Endothelial cell of umbilical vein (primary cell): ENCODE measurements at regions not wholly inside any gene's neighbourhood (a gene's known extent, or its start where the extent isn't known, plus 50 kb on each side); places are given as distances from the start of the nearest gene placed in this dataset.

ENCODE experiments used
- BruUV-seq: library from RNA; stranded (reverse); fragments of 400-500 nt; replicated peaks from 2 replicates; lab custom pipeline; 2021; lab: Mats Ljungman, UMichigan
- CTCF ChIA-PET: fragments of 300-600, 350-600 bp; sonication (Branson Sonifier 250); formaldehyde crosslinking; loops from one replicate; lab custom pipeline; 2021; ENCODE audit warnings: antibody characterized with exemption, inconsistent platforms; lab: Charles Lee
- POLR2A ChIA-PET: fragments of 300-600, 350-600 bp; sonication (Branson Sonifier 250); formaldehyde crosslinking; loops from one replicate; lab custom pipeline; 2021; ENCODE audit warnings: antibody characterized with exemption, inconsistent platforms; lab: Charles Lee
- DNase-seq: peaks from one replicate; pipeline ENCODE4 v3.0.0-alpha.2; 2011; ENCODE audit warnings: low read depth, low spot score
- FAIRE-seq: peaks from 2 replicates; lab custom pipeline; 2011; peaks lifted over from hg19 to GRCh38; lab: Jason Lieb, UNC
- H2AFZ ChIP-seq: 2 replicates; pipeline ENCODE4 v1.6.0; 2012; ENCODE audit warnings: low read depth, low read length, control low read depth, inconsistent platforms
- H3K27ac ChIP-seq: 2 replicates; pipeline ENCODE4 v1.5.1; 2011; ENCODE audit warnings: low read depth, mild to moderate bottlenecking, control low read depth, low read length, moderate library complexity; ENCODE audit not compliant: insufficient read depth
- H3K27me3 ChIP-seq, 2 experiments: 2 replicates each; pipeline versions ENCODE4 v1.6.0 to v1.6.1; 2011; ENCODE audit warnings: low read length in 2 of 2, mixed read lengths in 1 of 2; ENCODE audit not compliant: control insufficient read depth in 2 of 2, insufficient read depth in 2 of 2
- H3K36me3 ChIP-seq, 2 experiments: 2 replicates in 1 of 2; 3 replicates in 1 of 2; pipeline ENCODE4 v1.5.1; 2011; ENCODE audit warnings: low read length in 2 of 2, mild to moderate bottlenecking in 1 of 2, moderate library complexity in 1 of 2; ENCODE audit not compliant: control insufficient read depth in 2 of 2, insufficient read depth in 2 of 2; ENCODE audit errors: extremely low read depth in 1 of 2
- H3K4me1 ChIP-seq: 3 replicates; pipeline ENCODE4 v1.5.1; 2011; ENCODE audit warnings: mild to moderate bottlenecking, low read length; ENCODE audit not compliant: control insufficient read depth, insufficient read depth; ENCODE audit errors: extremely low read depth
- H3K4me2 ChIP-seq: 2 replicates; pipeline ENCODE4 v1.6.1; 2011; ENCODE audit warnings: low read length, control low read depth, mixed read lengths; ENCODE audit not compliant: insufficient read depth
- H3K4me3 ChIP-seq, 3 experiments: fragments of 200-600 bp in 1 of 3; sonication (generic), shearing (Covaris generic) in 1 of 3; replicated peaks in 1 of 3; 2 replicates each; pipeline ENCODE4 v1.5.1; 2011 to 2016; ENCODE audit warnings: control low read depth in 3 of 3, low read length in 3 of 3, mild to moderate bottlenecking in 2 of 3, inconsistent platforms in 1 of 3, low read depth in 1 of 3, moderate library complexity in 1 of 3; ENCODE audit not compliant: insufficient read depth in 1 of 3
- H3K79me2 ChIP-seq: 2 replicates; pipeline ENCODE4 v1.6.0; 2012; ENCODE audit warnings: low read length, inconsistent platforms; ENCODE audit not compliant: control insufficient read depth, insufficient read depth
- H3K9ac ChIP-seq: replicated peaks from 2 replicates; pipeline ENCODE3; 2011; ENCODE audit warnings: low read length, control low read depth; ENCODE audit not compliant: insufficient read depth; ENCODE audit errors: extremely low read depth
- H3K9me1 ChIP-seq: replicated peaks from 3 replicates; pipeline ENCODE4 v1.6.0; 2011; ENCODE audit warnings: mild to moderate bottlenecking, low read length; ENCODE audit not compliant: control insufficient read depth, insufficient read depth; ENCODE audit errors: extremely low read depth
- H3K9me3 ChIP-seq: replicated peaks from 2 replicates; pipeline ENCODE4 v1.5.1; 2012; ENCODE audit warnings: low read length, inconsistent platforms; ENCODE audit not compliant: control insufficient read depth, insufficient read depth
- H4K20me1 ChIP-seq: replicated peaks from 2 replicates; pipeline ENCODE3; 2011; ENCODE audit warnings: mild to moderate bottlenecking, low read length; ENCODE audit not compliant: control insufficient read depth, insufficient read depth; ENCODE audit errors: extremely low read depth
- EZH2 ChIP-seq: IDR thresholded peaks from 2 replicates; pipeline ENCODE4 v1.6.1; 2012; ENCODE audit warnings: borderline replicate concordance, low read depth, mild to moderate bottlenecking, moderate library complexity, low read length, inconsistent platforms; ENCODE audit not compliant: severe bottlenecking
- GATA2 ChIP-seq: IDR thresholded peaks from 2 replicates; pipeline ENCODE4 v1.7.0; 2011; ENCODE audit warnings: low read depth, mild to moderate bottlenecking, moderate library complexity, mixed read lengths, low read length; ENCODE audit not compliant: insufficient read length, insufficient read depth
- JUN ChIP-seq: IDR thresholded peaks from 2 replicates; pipeline ENCODE4 v1.6.1; 2011; ENCODE audit warnings: borderline replicate concordance, low read depth; ENCODE audit not compliant: insufficient read length, insufficient read depth
- MYC ChIP-seq: IDR thresholded peaks from one replicate; pipeline ENCODE4 v1.6.1; 2011; ENCODE audit warnings: mild to moderate bottlenecking, low read depth, low read length
- POLR2A ChIP-seq: IDR thresholded peaks from 2 replicates; pipeline ENCODE4 v1.6.1; 2012; ENCODE audit warnings: low read depth, mild to moderate bottlenecking, control low read depth, low read length
- POLR2AphosphoS5 ChIP-seq: IDR thresholded peaks from 2 replicates; pipeline ENCODE4 v1.6.1; 2012; ENCODE audit warnings: low read depth, mild to moderate bottlenecking, control low read depth, low read length, moderate library complexity; ENCODE audit not compliant: insufficient read depth
- dilution Hi-C: fragments of 300-500 bp; cut with MboI; formaldehyde crosslinking; loops from one replicate; pipeline ENCODE4 v1.15.0; 2019; ENCODE audit warnings: low sequenced_read_pairs; ENCODE audit not compliant: extremely low pct_ligation_motif_present
- intact Hi-C: fragments of 100-400 bp; cut with micrococcal nuclease; formaldehyde crosslinking; loops from one replicate; pipeline ENCODE4 v1.10.0; 2022
- TF ChIP-seq, protein P1 (sequence below): IDR thresholded peaks from 2 replicates; pipeline ENCODE4 v1.6.1; 2011; ENCODE audit not compliant: insufficient read depth, insufficient read length
- TF ChIP-seq, protein P2 (sequence below), 2 donors: IDR thresholded peaks; 1 replicate in 1 of 2; 2 replicates in 1 of 2; pipeline ENCODE4 v1.5.1; 2011; ENCODE audit warnings: low read length in 2 of 2, mild to moderate bottlenecking in 2 of 2, moderate library complexity in 2 of 2, control low read depth in 1 of 2, inconsistent platforms in 1 of 2, low read depth in 1 of 2; ENCODE audit not compliant: insufficient read depth in 1 of 2; ENCODE audit errors: extremely low read depth in 1 of 2

DNA sequence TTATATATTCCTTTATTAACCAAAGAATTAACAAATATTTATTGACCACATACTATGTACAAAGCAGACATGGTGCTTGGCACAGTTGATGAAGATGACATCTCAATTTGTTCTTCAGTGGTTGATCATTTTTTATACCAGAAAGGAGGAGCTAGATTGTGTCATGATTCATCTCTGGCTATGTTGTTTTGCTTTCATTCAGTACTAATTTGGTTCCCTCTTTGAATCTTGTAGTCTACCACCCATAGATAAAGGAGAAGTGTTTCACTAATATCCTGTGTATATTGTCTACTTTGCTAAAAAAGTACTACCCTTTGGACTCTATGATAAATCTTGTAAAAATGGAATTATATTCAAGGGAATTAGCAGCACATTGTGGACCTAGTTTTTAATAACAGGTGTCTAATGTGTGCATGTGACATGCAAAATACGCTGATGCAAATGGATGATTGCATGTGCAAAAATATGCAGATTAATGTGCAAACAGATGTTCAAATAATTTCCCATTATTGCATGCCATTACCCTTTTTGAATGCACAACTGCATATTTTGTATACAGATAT lies 313.2 kb upstream of the ZEB2 start:
- no peak overlapping the region for H3K9ac ChIP-seq
- no TSS peak for BruUV-seq
- TF ChIP-seq POLR2A (no peak), JUN (no peak), POLR2AphosphoS5 (no peak), MYC (no peak), EZH2 (no peak), GATA2 (no peak)
- TF ChIP-seq, protein P1, sequence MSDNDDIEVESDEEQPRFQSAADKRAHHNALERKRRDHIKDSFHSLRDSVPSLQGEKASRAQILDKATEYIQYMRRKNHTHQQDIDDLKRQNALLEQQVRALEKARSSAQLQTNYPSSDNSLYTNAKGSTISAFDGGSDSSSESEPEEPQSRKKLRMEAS, result no peak
- TF ChIP-seq, protein P2, sequence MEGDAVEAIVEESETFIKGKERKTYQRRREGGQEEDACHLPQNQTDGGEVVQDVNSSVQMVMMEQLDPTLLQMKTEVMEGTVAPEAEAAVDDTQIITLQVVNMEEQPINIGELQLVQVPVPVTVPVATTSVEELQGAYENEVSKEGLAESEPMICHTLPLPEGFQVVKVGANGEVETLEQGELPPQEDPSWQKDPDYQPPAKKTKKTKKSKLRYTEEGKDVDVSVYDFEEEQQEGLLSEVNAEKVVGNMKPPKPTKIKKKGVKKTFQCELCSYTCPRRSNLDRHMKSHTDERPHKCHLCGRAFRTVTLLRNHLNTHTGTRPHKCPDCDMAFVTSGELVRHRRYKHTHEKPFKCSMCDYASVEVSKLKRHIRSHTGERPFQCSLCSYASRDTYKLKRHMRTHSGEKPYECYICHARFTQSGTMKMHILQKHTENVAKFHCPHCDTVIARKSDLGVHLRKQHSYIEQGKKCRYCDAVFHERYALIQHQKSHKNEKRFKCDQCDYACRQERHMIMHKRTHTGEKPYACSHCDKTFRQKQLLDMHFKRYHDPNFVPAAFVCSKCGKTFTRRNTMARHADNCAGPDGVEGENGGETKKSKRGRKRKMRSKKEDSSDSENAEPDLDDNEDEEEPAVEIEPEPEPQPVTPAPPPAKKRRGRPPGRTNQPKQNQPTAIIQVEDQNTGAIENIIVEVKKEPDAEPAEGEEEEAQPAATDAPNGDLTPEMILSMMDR (IDR thresholded peaks at IDR 0.05; ENCODE audit: extremely low read depth in 1 of 2, insufficient read depth in 1 of 2, low read depth in 1 of 2, low read length in 2 of 2), result no peak
- no peaks in the 10 kb centered on the region for H3K9me1 ChIP-seq
- DNase-seq (no peak), FAIRE-seq (no peak)
- no peaks in the 10 kb centered on the region for H3K36me3 ChIP-seq
- H3K27ac ChIP-seq, result no peak overlapping the region
- H3K4me3 ChIP-seq, result no peak overlapping the region
- H3K9me3 ChIP-seq, result no peaks in the 10 kb centered on the region
- H3K79me2 ChIP-seq, result no peaks in the 10 kb centered on the region
- dilution Hi-C loops, result no loop called here
- no peaks in the 10 kb centered on the region for H3K27me3 ChIP-seq
- H4K20me1 ChIP-seq, result no peaks in the 10 kb centered on the region
- no peak overlapping the region for H3K4me2 ChIP-seq
- peaks cover 27% of the 10 kb centered on the region for H3K4me1 ChIP-seq
- no peak overlapping the region for H2AFZ ChIP-seq
- ChIA-PET CTCF (interaction anchor here (1.1 to 1.4 kb wide), 2 partner anchors 14 to 25 kb away, joined by 3 read pairs; no protein-coding TSS in a partner anchor), POLR2A (no interaction called here)
- intact Hi-C loops, result no loop called here
